Activated T-helper 1 cell treated with Interleukin-2 at 50 U/mL for 16 hours (primary cell): ENCODE measurements at regions not wholly inside any gene's neighbourhood (a gene's known extent, or its start where the extent isn't known, plus 50 kb on each side); places are given as distances from the start of the nearest gene placed in this dataset.
"Not testable (repeated sequence)": the region's sequence is repeated elsewhere in the genome, so short reads cannot be mapped to it uniquely, and the experiment has no call there.

Source experiments
- DNase-seq: peaks from one replicate; pipeline ENCODE4 v3.0.0-alpha.2; 2020; ENCODE audit warnings: low read depth

GRCh38 chr3:81910244-81910852 lies 148.9 kb upstream of the GBE1 start:
- DNase-seq, result no peak

GRCh38 chr3:81909796-81910195 lies 148.4 kb upstream of the GBE1 start:
- DNase-seq, result no peak

GRCh38 chr3:81908561-81908960 lies 147.1 kb upstream of the GBE1 start:
- DNase-seq, result no peak

GRCh38 chr3:81898336-81898735 lies 136.9 kb upstream of the GBE1 start:
- no peak for DNase-seq

- DNase-seq, result no peak
These were observed 133.2 kb upstream of the GBE1 start for GRCh38 chr3:81894598-81894997.

GRCh38 chr3:81891055-81891895 lies 129.8 kb upstream of the GBE1 start:
- DNase-seq, result no peak

GRCh38 chr3:81888914-81889557 lies 127.6 kb upstream of the GBE1 start:
- DNase-seq, result no peak

GRCh38 chr3:81887448-81887847 lies 126.0 kb upstream of the GBE1 start:
- DNase-seq, result no peak

GRCh38 chr3:81886081-81886480 lies 124.6 kb upstream of the GBE1 start:
- no peak for DNase-seq

- no peak for DNase-seq
These were observed 123.3 kb upstream of the GBE1 start for GRCh38 chr3:81884791-81885190.

- DNase-seq, result no peak
These were observed 115.4 kb upstream of the GBE1 start for GRCh38 chr3:81876826-81877225.

GRCh38 chr3:81874738-81875137 lies 113.3 kb upstream of the GBE1 start:
- no peak for DNase-seq

- no peak for DNase-seq
These were observed 111.1 kb upstream of the GBE1 start for GRCh38 chr3:81872566-81872965.

- DNase-seq, result no peak
These were observed 110.1 kb upstream of the GBE1 start for GRCh38 chr3:81871358-81872155.

GRCh38 chr3:81869382-81869781 lies 107.9 kb upstream of the GBE1 start:
- DNase-seq, result no peak

GRCh38 chr3:81868597-81868996 lies 107.2 kb upstream of the GBE1 start:
- DNase-seq, result no peak

GRCh38 chr3:81867875-81868274 lies 106.4 kb upstream of the GBE1 start:
- DNase-seq, result no peak

- DNase-seq, result not testable (repeated sequence)
These were observed 103.7 kb upstream of the GBE1 start for GRCh38 chr3:81865164-81865563.

- no peak for DNase-seq
These were observed 102.8 kb upstream of the GBE1 start for GRCh38 chr3:81864272-81864671.

GRCh38 chr3:81863756-81864155 lies 102.3 kb upstream of the GBE1 start:
- DNase-seq, result no peak

- no peak for DNase-seq
These were observed 100.1 kb upstream of the GBE1 start for GRCh38 chr3:81861593-81861992.

- DNase-seq, result no peak
These were observed 98.1 kb upstream of the GBE1 start for GRCh38 chr3:81859524-81859923.
